DMS53 treated with DMSO at 0.1 percent for 48 hours (cell line): ENCODE measurements at regions not wholly inside any gene's neighbourhood (a gene's known extent, or its start where the extent isn't known, plus 50 kb on each side); places are given as distances from the start of the nearest gene placed in this dataset.
"Not testable (repeated sequence)": the region's sequence is repeated elsewhere in the genome, so short reads cannot be mapped to it uniquely, and the experiment has no call there.

ENCODE experiments used
- DNase-seq: peaks from one replicate; lab custom pipeline; 2025; ENCODE audit not compliant: unreplicated experiment; lab: John Stamatoyannopoulos, UW

- not testable (repeated sequence) for DNase-seq
Observed at GRCh38 chr20:41685145-41685544, 67.0 kb upstream of the CHD6 start.

- DNase-seq, result no peak
Observed at GRCh38 chr20:41678799-41679198, 60.6 kb upstream of the CHD6 start.

GRCh38 chr20:41672282-41672681, 54.1 kb upstream of the CHD6 start:
- DNase-seq, result no peak

- no peak for DNase-seq
Observed at GRCh38 chr20:41671143-41671542, 53.0 kb upstream of the CHD6 start.

GRCh38 chr20:41670631-41671030, 52.5 kb upstream of the CHD6 start:
- no peak for DNase-seq

- peak; percentile 24 for DNase-seq
Observed at GRCh38 chr20:41669708-41670263, 51.6 kb upstream of the CHD6 start.

- no peak for DNase-seq
Observed at GRCh38 chr20:41668057-41668749, 50.0 kb upstream of the CHD6 start.
